Endothelial cell of umbilical vein (primary cell): ENCODE measurements at regions not wholly inside any gene's neighbourhood (a gene's known extent, or its start where the extent isn't known, plus 50 kb on each side); places are given as distances from the start of the nearest gene placed in this dataset.

Experiments
- BruUV-seq: library from RNA; stranded (reverse); fragments of 400-500 nt; replicated peaks from 2 replicates; lab custom pipeline; 2021; lab: Mats Ljungman, UMichigan
- CTCF ChIA-PET: fragments of 300-600, 350-600 bp; sonication (Branson Sonifier 250); formaldehyde crosslinking; loops from one replicate; lab custom pipeline; 2021; ENCODE audit warnings: antibody characterized with exemption, inconsistent platforms; lab: Charles Lee
- POLR2A ChIA-PET: fragments of 300-600, 350-600 bp; sonication (Branson Sonifier 250); formaldehyde crosslinking; loops from one replicate; lab custom pipeline; 2021; ENCODE audit warnings: antibody characterized with exemption, inconsistent platforms; lab: Charles Lee
- DNase-seq: peaks from one replicate; pipeline ENCODE4 v3.0.0-alpha.2; 2011; ENCODE audit warnings: low read depth, low spot score
- FAIRE-seq: peaks from 2 replicates; lab custom pipeline; 2011; peaks lifted over from hg19 to GRCh38; lab: Jason Lieb, UNC
- H2AFZ ChIP-seq: 2 replicates; pipeline ENCODE4 v1.6.0; 2012; ENCODE audit warnings: low read depth, low read length, control low read depth, inconsistent platforms
- H3K27ac ChIP-seq: 2 replicates; pipeline ENCODE4 v1.5.1; 2011; ENCODE audit warnings: low read depth, mild to moderate bottlenecking, control low read depth, low read length, moderate library complexity; ENCODE audit not compliant: insufficient read depth
- H3K27me3 ChIP-seq, 2 experiments: 2 replicates each; pipeline versions ENCODE4 v1.6.0 to v1.6.1; 2011; ENCODE audit warnings: low read length in 2 of 2, mixed read lengths in 1 of 2; ENCODE audit not compliant: control insufficient read depth in 2 of 2, insufficient read depth in 2 of 2
- H3K36me3 ChIP-seq, 2 experiments: 2 replicates in 1 of 2; 3 replicates in 1 of 2; pipeline ENCODE4 v1.5.1; 2011; ENCODE audit warnings: low read length in 2 of 2, mild to moderate bottlenecking in 1 of 2, moderate library complexity in 1 of 2; ENCODE audit not compliant: control insufficient read depth in 2 of 2, insufficient read depth in 2 of 2; ENCODE audit errors: extremely low read depth in 1 of 2
- H3K4me1 ChIP-seq: 3 replicates; pipeline ENCODE4 v1.5.1; 2011; ENCODE audit warnings: mild to moderate bottlenecking, low read length; ENCODE audit not compliant: control insufficient read depth, insufficient read depth; ENCODE audit errors: extremely low read depth
- H3K4me2 ChIP-seq: 2 replicates; pipeline ENCODE4 v1.6.1; 2011; ENCODE audit warnings: low read length, control low read depth, mixed read lengths; ENCODE audit not compliant: insufficient read depth
- H3K4me3 ChIP-seq, 3 experiments: fragments of 200-600 bp in 1 of 3; sonication (generic), shearing (Covaris generic) in 1 of 3; replicated peaks in 1 of 3; 2 replicates each; pipeline ENCODE4 v1.5.1; 2011 to 2016; ENCODE audit warnings: control low read depth in 3 of 3, low read length in 3 of 3, mild to moderate bottlenecking in 2 of 3, inconsistent platforms in 1 of 3, low read depth in 1 of 3, moderate library complexity in 1 of 3; ENCODE audit not compliant: insufficient read depth in 1 of 3
- H3K79me2 ChIP-seq: 2 replicates; pipeline ENCODE4 v1.6.0; 2012; ENCODE audit warnings: low read length, inconsistent platforms; ENCODE audit not compliant: control insufficient read depth, insufficient read depth
- H3K9ac ChIP-seq: replicated peaks from 2 replicates; pipeline ENCODE3; 2011; ENCODE audit warnings: low read length, control low read depth; ENCODE audit not compliant: insufficient read depth; ENCODE audit errors: extremely low read depth
- H3K9me1 ChIP-seq: replicated peaks from 3 replicates; pipeline ENCODE4 v1.6.0; 2011; ENCODE audit warnings: mild to moderate bottlenecking, low read length; ENCODE audit not compliant: control insufficient read depth, insufficient read depth; ENCODE audit errors: extremely low read depth
- H3K9me3 ChIP-seq: replicated peaks from 2 replicates; pipeline ENCODE4 v1.5.1; 2012; ENCODE audit warnings: low read length, inconsistent platforms; ENCODE audit not compliant: control insufficient read depth, insufficient read depth
- H4K20me1 ChIP-seq: replicated peaks from 2 replicates; pipeline ENCODE3; 2011; ENCODE audit warnings: mild to moderate bottlenecking, low read length; ENCODE audit not compliant: control insufficient read depth, insufficient read depth; ENCODE audit errors: extremely low read depth
- EZH2 ChIP-seq: IDR thresholded peaks from 2 replicates; pipeline ENCODE4 v1.6.1; 2012; ENCODE audit warnings: borderline replicate concordance, low read depth, mild to moderate bottlenecking, moderate library complexity, low read length, inconsistent platforms; ENCODE audit not compliant: severe bottlenecking
- FOS ChIP-seq: IDR thresholded peaks from 2 replicates; pipeline ENCODE4 v1.6.1; 2011; ENCODE audit warnings: mild to moderate bottlenecking, low read length, moderate library complexity, borderline replicate concordance; ENCODE audit not compliant: insufficient read depth
- GATA2 ChIP-seq: IDR thresholded peaks from 2 replicates; pipeline ENCODE4 v1.7.0; 2011; ENCODE audit warnings: low read depth, mild to moderate bottlenecking, moderate library complexity, mixed read lengths, low read length; ENCODE audit not compliant: insufficient read length, insufficient read depth
- MYC ChIP-seq: IDR thresholded peaks from one replicate; pipeline ENCODE4 v1.6.1; 2011; ENCODE audit warnings: mild to moderate bottlenecking, low read depth, low read length
- POLR2AphosphoS5 ChIP-seq: IDR thresholded peaks from 2 replicates; pipeline ENCODE4 v1.6.1; 2012; ENCODE audit warnings: low read depth, mild to moderate bottlenecking, control low read depth, low read length, moderate library complexity; ENCODE audit not compliant: insufficient read depth
- dilution Hi-C: fragments of 300-500 bp; cut with MboI; formaldehyde crosslinking; loops from one replicate; pipeline ENCODE4 v1.15.0; 2019; ENCODE audit warnings: low sequenced_read_pairs; ENCODE audit not compliant: extremely low pct_ligation_motif_present
- intact Hi-C: fragments of 100-400 bp; cut with micrococcal nuclease; formaldehyde crosslinking; loops from one replicate; pipeline ENCODE4 v1.10.0; 2022
- TF ChIP-seq, protein P1 (sequence below): IDR thresholded peaks from 2 replicates; pipeline ENCODE4 v1.6.1; 2011; ENCODE audit not compliant: insufficient read depth, insufficient read length
- TF ChIP-seq, protein P2 (sequence below), 2 donors: IDR thresholded peaks; 1 replicate in 1 of 2; 2 replicates in 1 of 2; pipeline ENCODE4 v1.5.1; 2011; ENCODE audit warnings: low read length in 2 of 2, mild to moderate bottlenecking in 2 of 2, moderate library complexity in 2 of 2, control low read depth in 1 of 2, inconsistent platforms in 1 of 2, low read depth in 1 of 2; ENCODE audit not compliant: insufficient read depth in 1 of 2; ENCODE audit errors: extremely low read depth in 1 of 2

DNA sequence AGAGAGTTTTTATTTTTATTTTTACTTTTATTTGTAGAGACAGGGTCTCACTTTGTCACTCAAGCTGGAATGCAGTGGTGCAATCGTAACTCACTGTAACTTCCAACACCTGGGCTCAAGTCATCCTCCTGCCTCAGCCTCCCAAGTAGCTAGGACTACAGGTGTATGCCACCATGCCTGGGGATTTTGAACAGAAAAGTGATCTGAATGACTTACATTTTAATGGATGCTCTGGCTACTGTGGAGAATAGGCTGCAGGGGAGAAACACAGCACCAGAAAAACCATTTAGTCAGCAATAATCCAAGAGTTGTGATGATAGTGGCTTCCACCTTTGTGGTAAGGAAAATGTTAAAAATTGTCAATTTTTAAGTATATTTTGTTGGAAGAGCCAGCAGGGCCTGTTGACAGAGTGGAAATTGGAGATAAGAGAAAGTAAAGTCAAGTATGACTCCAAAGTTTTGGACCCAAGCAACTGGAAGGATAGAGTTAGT lies 106.0 kb upstream of the LOC128125822 start:
- BruUV-seq = no TSS peak
- FAIRE-seq (no peak), DNase-seq (no peak)
- Histone ChIP-seq H3K27ac (no peak overlapping the region), H3K9me3 (no peaks in the 10 kb centered on the region), H4K20me1 (no peaks in the 10 kb centered on the region), H3K4me3 (no peak overlapping the region), H3K4me2 (no peak overlapping the region), H3K79me2 (no peaks in the 10 kb centered on the region), H3K4me1 (no peaks in the 10 kb centered on the region), H3K36me3 (no peaks in the 10 kb centered on the region), H3K27me3 (no peaks in the 10 kb centered on the region), H2AFZ (no peak overlapping the region), H3K9me1 (no peaks in the 10 kb centered on the region), H3K9ac (no peak overlapping the region)
- dilution Hi-C loops (no loop called here), intact Hi-C loops (no loop called here)
- CTCF ChIA-PET = no interaction called here
- POLR2A ChIA-PET = no interaction called here
- TF ChIP-seq, protein P1, sequence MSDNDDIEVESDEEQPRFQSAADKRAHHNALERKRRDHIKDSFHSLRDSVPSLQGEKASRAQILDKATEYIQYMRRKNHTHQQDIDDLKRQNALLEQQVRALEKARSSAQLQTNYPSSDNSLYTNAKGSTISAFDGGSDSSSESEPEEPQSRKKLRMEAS = no peak
- TF ChIP-seq, protein P2, sequence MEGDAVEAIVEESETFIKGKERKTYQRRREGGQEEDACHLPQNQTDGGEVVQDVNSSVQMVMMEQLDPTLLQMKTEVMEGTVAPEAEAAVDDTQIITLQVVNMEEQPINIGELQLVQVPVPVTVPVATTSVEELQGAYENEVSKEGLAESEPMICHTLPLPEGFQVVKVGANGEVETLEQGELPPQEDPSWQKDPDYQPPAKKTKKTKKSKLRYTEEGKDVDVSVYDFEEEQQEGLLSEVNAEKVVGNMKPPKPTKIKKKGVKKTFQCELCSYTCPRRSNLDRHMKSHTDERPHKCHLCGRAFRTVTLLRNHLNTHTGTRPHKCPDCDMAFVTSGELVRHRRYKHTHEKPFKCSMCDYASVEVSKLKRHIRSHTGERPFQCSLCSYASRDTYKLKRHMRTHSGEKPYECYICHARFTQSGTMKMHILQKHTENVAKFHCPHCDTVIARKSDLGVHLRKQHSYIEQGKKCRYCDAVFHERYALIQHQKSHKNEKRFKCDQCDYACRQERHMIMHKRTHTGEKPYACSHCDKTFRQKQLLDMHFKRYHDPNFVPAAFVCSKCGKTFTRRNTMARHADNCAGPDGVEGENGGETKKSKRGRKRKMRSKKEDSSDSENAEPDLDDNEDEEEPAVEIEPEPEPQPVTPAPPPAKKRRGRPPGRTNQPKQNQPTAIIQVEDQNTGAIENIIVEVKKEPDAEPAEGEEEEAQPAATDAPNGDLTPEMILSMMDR (IDR thresholded peaks at IDR 0.05; ENCODE audit: extremely low read depth in 1 of 2, insufficient read depth in 1 of 2, low read depth in 1 of 2, low read length in 2 of 2) = no peak
- TF ChIP-seq FOS (no peak), EZH2 (no peak), POLR2AphosphoS5 (no peak), MYC (no peak), GATA2 (no peak)
